HepG2 (cell line): ENCODE measurements at regions not wholly inside any gene's neighbourhood (a gene's known extent, or its start where the extent isn't known, plus 50 kb on each side); places are given as distances from the start of the nearest gene placed in this dataset.

Source experiments
- ATAC-seq: fragments of 200-7000 bp; cut with Tn5 transposase; 3 replicates; pipeline ENCODE4 v1.9.1; 2020; ENCODE audit warnings: mild to moderate bottlenecking, moderate library complexity
- BruUV-seq: library from RNA; stranded (reverse); fragments of 400-500 nt; replicated peaks from 2 replicates; lab custom pipeline; 2021; lab: Mats Ljungman, UMichigan
- CTCF ChIA-PET: fragments of 300-600 bp; formaldehyde crosslinking; extraction: SDS; loops from one replicate; lab custom pipeline; 2021; ENCODE audit warnings: low total read pairs, inconsistent platforms, low intra/inter-chr PET ratio; lab: Yijun Ruan, JAX
- POLR2A ChIA-PET: fragments of 350-600 bp; sonication (Branson Sonifier 250); formaldehyde crosslinking; loops from one replicate; lab custom pipeline; 2020; ENCODE audit warnings: antibody characterized with exemption, inconsistent platforms; lab: Yijun Ruan, JAX
- DNase-seq: peaks from one replicate; pipeline ENCODE4 v3.0.0-alpha.2; 2015; ENCODE audit warnings: low spot score
- FAIRE-seq: peaks from 3 replicates; lab custom pipeline; 2011; peaks lifted over from hg19 to GRCh38; lab: Jason Lieb, UNC
- H2AFZ ChIP-seq: one replicate; pipeline ENCODE4 v1.6.1; 2011; ENCODE audit warnings: low read length, inconsistent platforms
- H3K27ac ChIP-seq: fragments of 300-600 bp; 3 replicates; pipeline ENCODE4 v1.8.0; 2011; ENCODE audit warnings: mixed run types, mild to moderate bottlenecking, mixed read lengths, low read length, inconsistent platforms; ENCODE audit not compliant: insufficient read depth; ENCODE audit errors: extremely low read length
- H3K27me3 ChIP-seq, 2 experiments: fragments of 200-600 bp in 1 of 2; 2 replicates in 1 of 2; 3 replicates in 1 of 2; pipeline versions ENCODE4 v1.6.0 to v1.8.0; 2011; ENCODE audit warnings: low read length in 2 of 2, mild to moderate bottlenecking in 2 of 2, moderate library complexity in 2 of 2, inconsistent platforms in 1 of 2; ENCODE audit not compliant: insufficient read depth in 2 of 2, control insufficient read depth in 1 of 2
- H3K36me3 ChIP-seq, 2 experiments: fragments of 200-600 bp in 1 of 2; replicated peaks in 1 of 2; 2 replicates in 1 of 2; 3 replicates in 1 of 2; pipeline versions ENCODE4 v1.5.1 to v1.8.0; 2011; ENCODE audit warnings: low read length in 2 of 2, inconsistent platforms in 1 of 2; ENCODE audit not compliant: insufficient read depth in 2 of 2, control insufficient read depth in 1 of 2
- H3K4me1 ChIP-seq: 2 replicates; pipeline ENCODE4 v1.5.1; 2012; ENCODE audit warnings: low read length, inconsistent platforms; ENCODE audit not compliant: insufficient read depth
- H3K4me2 ChIP-seq: 2 replicates; pipeline ENCODE4 v1.6.0; 2011; ENCODE audit warnings: low read depth, low read length, inconsistent platforms
- H3K4me3 ChIP-seq, 3 experiments: fragments of 200-600 bp in 1 of 3; sonication (generic), shearing (Covaris generic) in 1 of 3; replicated peaks in 1 of 3; 2 replicates each; pipeline ENCODE4 v1.5.1; 2011 to 2016; ENCODE audit warnings: low read length in 3 of 3, inconsistent platforms in 2 of 3, low read depth in 2 of 3, mild to moderate bottlenecking in 2 of 3, control low read depth in 1 of 3, mixed read lengths in 1 of 3; ENCODE audit not compliant: insufficient read depth in 1 of 3
- H3K79me2 ChIP-seq: one replicate; pipeline ENCODE4 v1.6.1; 2011; ENCODE audit warnings: low read length, inconsistent platforms; ENCODE audit not compliant: insufficient read depth
- H3K9ac ChIP-seq: 2 replicates; pipeline ENCODE4 v1.6.0; 2011; ENCODE audit warnings: mild to moderate bottlenecking, low read depth, low read length, inconsistent platforms; ENCODE audit not compliant: insufficient read depth
- H3K9me3 ChIP-seq: 2 replicates; pipeline ENCODE4 v1.5.1; 2012; ENCODE audit warnings: mild to moderate bottlenecking, low read length
- H4K20me1 ChIP-seq: 2 replicates; pipeline ENCODE4 v1.6.0; 2011; ENCODE audit warnings: inconsistent platforms, mild to moderate bottlenecking, low read length, moderate library complexity; ENCODE audit not compliant: insufficient read depth
- AGO1 ChIP-seq: fragments of 200-400 bp; formaldehyde crosslinking; IDR thresholded peaks from 2 replicates; pipeline ENCODE4 v1.6.1; 2017; ENCODE audit warnings: mild to moderate bottlenecking, low read depth, low read length, moderate library complexity; ENCODE audit not compliant: poor library complexity, severe bottlenecking
- KLF15 ChIP-seq: sonication (generic); formaldehyde crosslinking; IDR thresholded peaks from 2 replicates; pipeline ENCODE4 v1.8.1; 2023; ENCODE audit warnings: borderline replicate concordance, mild to moderate bottlenecking, inconsistent platforms, missing genetic modification reagents, mixed read lengths
- KMT2A ChIP-seq: sonication (generic); formaldehyde crosslinking; IDR thresholded peaks from 2 replicates; pipeline ENCODE4 v1.4.0; 2020; ENCODE audit warnings: missing genetic modification reagents
- KMT2B ChIP-seq: IDR thresholded peaks from 2 replicates; pipeline ENCODE4 v1.6.1; 2016; ENCODE audit warnings: missing genetic modification reagents, missing compliant biosample characterization
- MEF2D ChIP-seq: sonication (generic); formaldehyde crosslinking; IDR thresholded peaks from 2 replicates; pipeline ENCODE4 v1.5.1; 2020; ENCODE audit warnings: mild to moderate bottlenecking, missing genetic modification reagents
- PRPF4 ChIP-seq: fragments of 200-400 bp; formaldehyde crosslinking; IDR thresholded peaks from 2 replicates; pipeline ENCODE4 v1.6.1; 2016; ENCODE audit warnings: low read length, low read depth; ENCODE audit not compliant: poor library complexity, severe bottlenecking
- RXRB ChIP-seq: IDR thresholded peaks from 2 replicates; pipeline ENCODE4 v1.6.1; 2016; ENCODE audit warnings: borderline replicate concordance, missing genetic modification reagents, missing compliant biosample characterization
- TBP ChIP-seq: sonication (generic); formaldehyde crosslinking; IDR thresholded peaks from 2 replicates; pipeline ENCODE4 v1.5.0; 2020; ENCODE audit warnings: missing genetic modification reagents
- WIZ ChIP-seq: sonication (generic); formaldehyde crosslinking; IDR thresholded peaks from 2 replicates; pipeline ENCODE4 v1.5.1; 2020; ENCODE audit warnings: mild to moderate bottlenecking, missing genetic modification reagents
- ZNF33A ChIP-seq: sonication (generic); formaldehyde crosslinking; IDR thresholded peaks from 2 replicates; pipeline ENCODE4 v1.5.1; 2020; ENCODE audit warnings: missing genetic modification reagents, mild to moderate bottlenecking, moderate library complexity, borderline replicate concordance
- WGBS: methylation state at CpG from one replicate; pipeline ENCODE4 v1.1.6; 2017; ENCODE audit warnings: low lambda C conversion rate; 5-methylcytosine and 5-hydroxymethylcytosine counted together
- in situ Hi-C: cut with HindIII; loops from 2 replicates; pipeline ENCODE4 v1.10.0; 2017; ENCODE audit warnings: low pct_unique_long_range_greater_than_20kb; ENCODE audit not compliant: extremely low pct_ligation_motif_present
- intact Hi-C: fragments of 100-400 bp; cut with micrococcal nuclease; formaldehyde crosslinking; loops from one replicate; pipeline ENCODE4 v1.10.0; 2022; ENCODE audit not compliant: unreplicated experiment
- TF ChIP-seq, protein P1 (sequence below): sonication (generic); formaldehyde crosslinking; IDR thresholded peaks from 2 replicates; pipeline ENCODE4 v1.4.0; 2020; ENCODE audit warnings: mild to moderate bottlenecking, missing genetic modification reagents
- TF ChIP-seq, protein P2 (sequence below): sonication (generic); formaldehyde crosslinking; IDR thresholded peaks from 2 replicates; pipeline ENCODE4 v1.5.0; 2020; ENCODE audit warnings: missing genetic modification reagents
- TF ChIP-seq, protein P3 (sequence below): sonication (generic); formaldehyde crosslinking; IDR thresholded peaks from 2 replicates; pipeline ENCODE4 v1.4.0; 2020; ENCODE audit warnings: missing genetic modification reagents, borderline replicate concordance

DNA sequence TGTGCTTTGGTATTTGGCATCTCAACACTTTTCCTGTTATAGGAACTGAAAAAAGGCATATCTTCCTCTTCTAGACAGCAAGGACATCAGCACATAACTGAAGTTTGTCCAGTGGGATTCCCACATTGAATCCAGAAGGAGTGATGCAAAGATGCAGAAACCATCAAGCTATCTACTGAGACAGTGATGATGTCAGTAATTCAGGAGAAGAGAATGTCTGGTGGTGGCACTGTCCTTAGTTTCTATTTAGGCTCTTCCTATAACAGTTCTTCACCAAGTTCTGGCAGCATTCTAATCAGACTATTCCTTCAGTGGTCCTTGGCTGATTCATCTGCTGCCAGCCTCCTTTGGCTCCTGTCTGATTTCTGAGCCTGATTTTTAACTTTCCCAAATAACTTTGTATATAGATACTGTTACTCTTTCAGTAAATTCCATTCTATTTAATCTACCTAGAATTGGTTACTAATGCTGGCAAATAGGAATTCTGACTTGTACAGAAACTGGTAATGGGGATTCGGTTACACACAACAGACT, 56.6 kb upstream of the AGPS start:
- CTCF ChIA-PET: interaction anchor here (0.9 to 5.3 kb wide), 7 partner anchors 71 to 268 kb away, joined by 3 to 95 read pairs (median 5); no protein-coding TSS in a partner anchor
- DNase-seq (no peak), ATAC-seq (no peak), FAIRE-seq (no peak)
- POLR2A ChIA-PET: no interaction called here
- Histone ChIP-seq H3K9ac (no peak overlapping the region), H3K79me2 (no peaks in the 10 kb centered on the region), H3K4me1 (peaks cover 22% of the 10 kb centered on the region), H3K27ac (no peak overlapping the region), H3K4me3 (no peak overlapping the region), H2AFZ (no peak overlapping the region), H3K27me3 (no peaks in the 10 kb centered on the region), H4K20me1 (no peaks in the 10 kb centered on the region), H3K36me3 (peaks cover 4 to 14% of the 10 kb centered on the region in 2 experiments; a peak in 1 of 5 replicates), H3K9me3 (no peaks in the 10 kb centered on the region), H3K4me2 (no peak overlapping the region)
- WGBS: 98% methylated on average over 1 of the region's 1 CpG
- BruUV-seq: no TSS peak
- no peak for TF ChIP-seq AGO1
- TF ChIP-seq, protein P1, sequence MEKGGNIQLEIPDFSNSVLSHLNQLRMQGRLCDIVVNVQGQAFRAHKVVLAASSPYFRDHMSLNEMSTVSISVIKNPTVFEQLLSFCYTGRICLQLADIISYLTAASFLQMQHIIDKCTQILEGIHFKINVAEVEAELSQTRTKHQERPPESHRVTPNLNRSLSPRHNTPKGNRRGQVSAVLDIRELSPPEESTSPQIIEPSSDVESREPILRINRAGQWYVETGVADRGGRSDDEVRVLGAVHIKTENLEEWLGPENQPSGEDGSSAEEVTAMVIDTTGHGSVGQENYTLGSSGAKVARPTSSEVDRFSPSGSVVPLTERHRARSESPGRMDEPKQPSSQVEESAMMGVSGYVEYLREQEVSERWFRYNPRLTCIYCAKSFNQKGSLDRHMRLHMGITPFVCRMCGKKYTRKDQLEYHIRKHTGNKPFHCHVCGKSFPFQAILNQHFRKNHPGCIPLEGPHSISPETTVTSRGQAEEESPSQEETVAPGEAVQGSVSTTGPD (CRISPR knock-in tag): no peak
- TF ChIP-seq RXRB (CRISPR knock-in tag): no peak
- TF ChIP-seq KMT2A (CRISPR knock-in tag): no peak
- TF ChIP-seq, protein P2, sequence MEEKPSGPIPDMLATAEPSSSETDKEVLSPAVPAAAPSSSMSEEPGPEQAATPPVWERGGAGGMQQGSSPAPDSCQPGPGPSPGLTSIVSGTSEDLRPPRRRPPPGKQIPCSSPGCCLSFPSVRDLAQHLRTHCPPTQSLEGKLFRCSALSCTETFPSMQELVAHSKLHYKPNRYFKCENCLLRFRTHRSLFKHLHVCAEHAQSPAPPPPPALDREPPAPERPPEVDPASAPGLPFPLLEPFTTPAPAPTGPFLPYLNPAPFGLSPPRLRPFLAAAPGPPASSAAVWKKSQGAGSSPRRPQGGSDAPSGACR (CRISPR knock-in tag): no peak
- TF ChIP-seq, protein P3, sequence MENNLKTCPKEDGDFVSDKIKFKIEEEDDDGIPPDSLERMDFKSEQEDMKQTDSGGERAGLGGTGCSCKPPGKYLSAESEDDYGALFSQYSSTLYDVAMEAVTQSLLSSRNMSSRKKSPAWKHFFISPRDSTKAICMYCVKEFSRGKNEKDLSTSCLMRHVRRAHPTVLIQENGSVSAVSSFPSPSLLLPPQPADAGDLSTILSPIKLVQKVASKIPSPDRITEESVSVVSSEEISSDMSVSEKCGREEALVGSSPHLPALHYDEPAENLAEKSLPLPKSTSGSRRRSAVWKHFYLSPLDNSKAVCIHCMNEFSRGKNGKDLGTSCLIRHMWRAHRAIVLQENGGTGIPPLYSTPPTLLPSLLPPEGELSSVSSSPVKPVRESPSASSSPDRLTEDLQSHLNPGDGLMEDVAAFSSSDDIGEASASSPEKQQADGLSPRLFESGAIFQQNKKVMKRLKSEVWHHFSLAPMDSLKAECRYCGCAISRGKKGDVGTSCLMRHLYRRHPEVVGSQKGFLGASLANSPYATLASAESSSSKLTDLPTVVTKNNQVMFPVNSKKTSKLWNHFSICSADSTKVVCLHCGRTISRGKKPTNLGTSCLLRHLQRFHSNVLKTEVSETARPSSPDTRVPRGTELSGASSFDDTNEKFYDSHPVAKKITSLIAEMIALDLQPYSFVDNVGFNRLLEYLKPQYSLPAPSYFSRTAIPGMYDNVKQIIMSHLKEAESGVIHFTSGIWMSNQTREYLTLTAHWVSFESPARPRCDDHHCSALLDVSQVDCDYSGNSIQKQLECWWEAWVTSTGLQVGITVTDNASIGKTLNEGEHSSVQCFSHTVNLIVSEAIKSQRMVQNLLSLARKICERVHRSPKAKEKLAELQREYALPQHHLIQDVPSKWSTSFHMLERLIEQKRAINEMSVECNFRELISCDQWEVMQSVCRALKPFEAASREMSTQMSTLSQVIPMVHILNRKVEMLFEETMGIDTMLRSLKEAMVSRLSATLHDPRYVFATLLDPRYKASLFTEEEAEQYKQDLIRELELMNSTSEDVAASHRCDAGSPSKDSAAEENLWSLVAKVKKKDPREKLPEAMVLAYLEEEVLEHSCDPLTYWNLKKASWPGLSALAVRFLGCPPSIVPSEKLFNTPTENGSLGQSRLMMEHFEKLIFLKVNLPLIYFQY (CRISPR knock-in tag): no peak
- no peak for TF ChIP-seq TBP (CRISPR knock-in tag)
- TF ChIP-seq ZNF33A (CRISPR knock-in tag): no peak
- no peak for TF ChIP-seq KLF15 (CRISPR knock-in tag)
- TF ChIP-seq MEF2D (CRISPR knock-in tag): no peak
- TF ChIP-seq PRPF4: no peak
- no peak for TF ChIP-seq WIZ (CRISPR knock-in tag)
- TF ChIP-seq KMT2B (CRISPR knock-in tag): no peak
- in situ Hi-C loops: loop anchor here (10.0 kb wide), 1 partner anchor 269 kb away; no protein-coding TSS in a partner anchor
- intact Hi-C loops: loop anchor here (1.0 to 10.0 kb wide), 5 partner anchors 80 to 422 kb away; no protein-coding TSS in a partner anchor
